ENCODE measurements at regions not wholly inside any gene's neighbourhood (a gene's known extent, or its start where the extent isn't known, plus 50 kb on each side); places are given as distances from the start of the nearest gene placed in this dataset.

DNA sequence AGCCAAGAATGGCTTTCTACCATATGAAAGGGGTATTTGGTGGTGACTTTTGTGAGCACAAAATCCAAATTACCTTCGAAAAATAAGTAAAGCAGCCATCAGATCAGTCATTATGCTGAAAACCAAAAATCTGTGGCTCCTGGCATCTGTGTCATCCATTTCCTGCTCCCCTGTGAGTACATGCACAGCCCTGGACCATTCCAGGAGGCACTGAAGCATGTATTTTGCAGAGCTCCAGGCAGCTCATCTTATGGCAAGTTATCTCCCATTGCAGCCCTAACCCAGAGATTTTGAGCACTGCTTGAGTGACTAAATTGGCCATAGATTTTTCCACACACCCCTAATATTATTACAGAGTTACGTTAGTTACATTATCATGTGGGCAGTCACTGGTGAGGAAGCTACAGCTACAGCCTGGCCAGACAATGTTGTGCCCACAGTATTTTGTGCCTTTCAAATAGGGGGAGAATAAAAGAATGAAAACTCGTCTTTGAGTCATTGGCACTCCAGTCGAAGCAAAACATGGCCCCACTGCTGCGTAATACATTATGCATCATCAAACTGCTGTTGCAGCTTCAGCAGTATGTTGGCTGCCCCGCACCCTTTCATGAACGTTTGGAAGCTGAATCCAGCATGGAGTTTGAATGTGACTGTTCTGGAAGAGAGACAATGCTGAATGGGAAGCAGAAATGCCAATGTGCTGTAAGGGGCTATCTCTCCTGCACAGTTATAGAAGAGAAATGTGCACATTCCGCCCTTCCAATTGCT lies 702.2 kb downstream of the RNF144A start:
- TF ChIP-seq, protein P1, sequence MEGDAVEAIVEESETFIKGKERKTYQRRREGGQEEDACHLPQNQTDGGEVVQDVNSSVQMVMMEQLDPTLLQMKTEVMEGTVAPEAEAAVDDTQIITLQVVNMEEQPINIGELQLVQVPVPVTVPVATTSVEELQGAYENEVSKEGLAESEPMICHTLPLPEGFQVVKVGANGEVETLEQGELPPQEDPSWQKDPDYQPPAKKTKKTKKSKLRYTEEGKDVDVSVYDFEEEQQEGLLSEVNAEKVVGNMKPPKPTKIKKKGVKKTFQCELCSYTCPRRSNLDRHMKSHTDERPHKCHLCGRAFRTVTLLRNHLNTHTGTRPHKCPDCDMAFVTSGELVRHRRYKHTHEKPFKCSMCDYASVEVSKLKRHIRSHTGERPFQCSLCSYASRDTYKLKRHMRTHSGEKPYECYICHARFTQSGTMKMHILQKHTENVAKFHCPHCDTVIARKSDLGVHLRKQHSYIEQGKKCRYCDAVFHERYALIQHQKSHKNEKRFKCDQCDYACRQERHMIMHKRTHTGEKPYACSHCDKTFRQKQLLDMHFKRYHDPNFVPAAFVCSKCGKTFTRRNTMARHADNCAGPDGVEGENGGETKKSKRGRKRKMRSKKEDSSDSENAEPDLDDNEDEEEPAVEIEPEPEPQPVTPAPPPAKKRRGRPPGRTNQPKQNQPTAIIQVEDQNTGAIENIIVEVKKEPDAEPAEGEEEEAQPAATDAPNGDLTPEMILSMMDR (IDR thresholded peaks at IDR 0.05; ENCODE audit: poor library complexity, severe bottlenecking), result no peak
- TF ChIP-seq RAD21 (conservative IDR thresholded peaks at IDR 0.05) (no peak), MXI1 (conservative IDR thresholded peaks at IDR 0.05; ENCODE audit: poor library complexity, severe bottlenecking) (no peak), TAF1 (IDR thresholded peaks at IDR 0.05; ENCODE audit: low read depth) (no peak), EP300 (conservative IDR thresholded peaks at IDR 0.05; ENCODE audit: poor library complexity, severe bottlenecking) (no peak)
- TF ChIP-seq, protein P2, sequence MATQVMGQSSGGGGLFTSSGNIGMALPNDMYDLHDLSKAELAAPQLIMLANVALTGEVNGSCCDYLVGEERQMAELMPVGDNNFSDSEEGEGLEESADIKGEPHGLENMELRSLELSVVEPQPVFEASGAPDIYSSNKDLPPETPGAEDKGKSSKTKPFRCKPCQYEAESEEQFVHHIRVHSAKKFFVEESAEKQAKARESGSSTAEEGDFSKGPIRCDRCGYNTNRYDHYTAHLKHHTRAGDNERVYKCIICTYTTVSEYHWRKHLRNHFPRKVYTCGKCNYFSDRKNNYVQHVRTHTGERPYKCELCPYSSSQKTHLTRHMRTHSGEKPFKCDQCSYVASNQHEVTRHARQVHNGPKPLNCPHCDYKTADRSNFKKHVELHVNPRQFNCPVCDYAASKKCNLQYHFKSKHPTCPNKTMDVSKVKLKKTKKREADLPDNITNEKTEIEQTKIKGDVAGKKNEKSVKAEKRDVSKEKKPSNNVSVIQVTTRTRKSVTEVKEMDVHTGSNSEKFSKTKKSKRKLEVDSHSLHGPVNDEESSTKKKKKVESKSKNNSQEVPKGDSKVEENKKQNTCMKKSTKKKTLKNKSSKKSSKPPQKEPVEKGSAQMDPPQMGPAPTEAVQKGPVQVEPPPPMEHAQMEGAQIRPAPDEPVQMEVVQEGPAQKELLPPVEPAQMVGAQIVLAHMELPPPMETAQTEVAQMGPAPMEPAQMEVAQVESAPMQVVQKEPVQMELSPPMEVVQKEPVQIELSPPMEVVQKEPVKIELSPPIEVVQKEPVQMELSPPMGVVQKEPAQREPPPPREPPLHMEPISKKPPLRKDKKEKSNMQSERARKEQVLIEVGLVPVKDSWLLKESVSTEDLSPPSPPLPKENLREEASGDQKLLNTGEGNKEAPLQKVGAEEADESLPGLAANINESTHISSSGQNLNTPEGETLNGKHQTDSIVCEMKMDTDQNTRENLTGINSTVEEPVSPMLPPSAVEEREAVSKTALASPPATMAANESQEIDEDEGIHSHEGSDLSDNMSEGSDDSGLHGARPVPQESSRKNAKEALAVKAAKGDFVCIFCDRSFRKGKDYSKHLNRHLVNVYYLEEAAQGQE (IDR thresholded peaks at IDR 0.05; ENCODE audit: borderline replicate concordance), result no peak

Data from neural cell (in vitro differentiated cells).